ENCODE measurements at regions not wholly inside any gene's neighbourhood (a gene's known extent, or its start where the extent isn't known, plus 50 kb on each side); places are given as distances from the start of the nearest gene placed in this dataset.

GRCh38 chr10:83673316-83673715 is 466.0 kb upstream of the GHITM start:
- DNase-seq (ENCODE audit: extremely low spot score in 2 of 2), result no peak
- no peak overlapping the region for H3K4me3 ChIP-seq
- H3K27ac ChIP-seq, result no peak overlapping the region
- intact Hi-C loops (cut with DNase I), result no loop called here
- no peaks in the 10 kb centered on the region for H3K27me3 ChIP-seq
- no peaks in the 10 kb centered on the region for H3K4me1 ChIP-seq
- no peaks in the 10 kb centered on the region for H3K9me3 ChIP-seq
- TF ChIP-seq POLR2A (IDR thresholded peaks at IDR 0.05), result no peak
- TF ChIP-seq POLR2AphosphoS5 (IDR thresholded peaks at IDR 0.05; ENCODE audit: insufficient read depth in 1 of 2, low read depth in 1 of 2), result no peak
- TF ChIP-seq CTCF (IDR thresholded peaks at IDR 0.05), result no peak
- H3K36me3 ChIP-seq, result no peaks in the 10 kb centered on the region

DNA sequence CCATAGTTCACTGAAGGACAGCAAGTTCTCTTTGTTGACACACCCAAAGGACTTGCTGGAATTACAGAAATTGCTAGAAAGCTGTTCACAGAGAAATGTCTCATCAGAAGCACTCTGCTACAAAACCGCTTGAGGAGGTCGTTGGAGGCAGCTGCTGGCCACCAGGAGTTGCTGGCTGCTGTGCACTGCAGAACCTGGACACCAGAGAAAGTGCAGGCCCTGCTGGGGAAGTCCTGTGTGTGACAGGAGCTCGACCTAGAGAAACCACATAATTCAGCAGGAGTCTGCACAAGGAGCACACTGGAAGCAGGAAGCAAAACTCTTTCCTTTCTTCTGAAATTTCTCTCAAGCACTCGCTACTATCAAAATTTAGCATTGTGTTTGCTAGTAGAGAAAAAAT is 461.5 kb upstream of the GHITM start:
- Histone ChIP-seq H3K9me3 (no peaks in the 10 kb centered on the region), H3K4me3 (no peak overlapping the region), H3K4me1 (no peaks in the 10 kb centered on the region), H3K36me3 (no peaks in the 10 kb centered on the region), H3K27me3 (no peaks in the 10 kb centered on the region), H3K27ac (no peak overlapping the region)
- DNase-seq (ENCODE audit: extremely low spot score in 2 of 2), result no peak
- TF ChIP-seq POLR2A (IDR thresholded peaks at IDR 0.05) (no peak), CTCF (IDR thresholded peaks at IDR 0.05) (no peak), POLR2AphosphoS5 (IDR thresholded peaks at IDR 0.05; ENCODE audit: insufficient read depth in 1 of 2, low read depth in 1 of 2) (no peak)
- intact Hi-C loops (cut with DNase I), result no loop called here

- no peak for TF ChIP-seq POLR2AphosphoS5 (IDR thresholded peaks at IDR 0.05; ENCODE audit: insufficient read depth in 1 of 2, low read depth in 1 of 2)
- no peak for TF ChIP-seq CTCF (IDR thresholded peaks at IDR 0.05)
- TF ChIP-seq POLR2A (IDR thresholded peaks at IDR 0.05), result no peak
- H3K36me3 ChIP-seq, result no peaks in the 10 kb centered on the region
- no peak overlapping the region for H3K27ac ChIP-seq
- H3K4me1 ChIP-seq, result no peaks in the 10 kb centered on the region
- H3K9me3 ChIP-seq, result no peaks in the 10 kb centered on the region
- no peak for DNase-seq (ENCODE audit: extremely low spot score in 2 of 2)
- intact Hi-C loops (cut with DNase I), result no loop called here
- H3K27me3 ChIP-seq, result no peaks in the 10 kb centered on the region
- no peak overlapping the region for H3K4me3 ChIP-seq
These were observed 460.5 kb upstream of the GHITM start for GRCh38 chr10:83678850-83679249.

- no peak for DNase-seq (ENCODE audit: extremely low spot score in 2 of 2)
- H3K4me1 ChIP-seq, result no peaks in the 10 kb centered on the region
- no peaks in the 10 kb centered on the region for H3K36me3 ChIP-seq
- no peak overlapping the region for H3K27ac ChIP-seq
- H3K9me3 ChIP-seq, result no peaks in the 10 kb centered on the region
- no peak for TF ChIP-seq POLR2AphosphoS5 (IDR thresholded peaks at IDR 0.05; ENCODE audit: insufficient read depth in 1 of 2, low read depth in 1 of 2)
- no peak for TF ChIP-seq POLR2A (IDR thresholded peaks at IDR 0.05)
- TF ChIP-seq CTCF (IDR thresholded peaks at IDR 0.05), result no peak
- no peak overlapping the region for H3K4me3 ChIP-seq
- no peaks in the 10 kb centered on the region for H3K27me3 ChIP-seq
- intact Hi-C loops (cut with DNase I), result no loop called here
These were observed 458.8 kb upstream of the GHITM start for GRCh38 chr10:83680470-83680891.

GRCh38 chr10:83682414-83682813 is 456.9 kb upstream of the GHITM start:
- Histone ChIP-seq H3K4me3 (no peak overlapping the region), H3K9me3 (no peaks in the 10 kb centered on the region), H3K27me3 (no peaks in the 10 kb centered on the region), H3K36me3 (no peaks in the 10 kb centered on the region), H3K27ac (no peak overlapping the region), H3K4me1 (no peaks in the 10 kb centered on the region)
- no peak for TF ChIP-seq POLR2A (IDR thresholded peaks at IDR 0.05)
- TF ChIP-seq CTCF (IDR thresholded peaks at IDR 0.05), result no peak
- TF ChIP-seq POLR2AphosphoS5 (IDR thresholded peaks at IDR 0.05; ENCODE audit: insufficient read depth in 1 of 2, low read depth in 1 of 2), result no peak
- no peak for DNase-seq (ENCODE audit: extremely low spot score in 2 of 2)
- intact Hi-C loops (cut with DNase I), result no loop called here

All from vagina (tissue), 2 donors.